DLD1 (cell line): ENCODE measurements at regions not wholly inside any gene's neighbourhood (a gene's known extent, or its start where the extent isn't known, plus 50 kb on each side); places are given as distances from the start of the nearest gene placed in this dataset.

ENCODE experiments used
- in situ Hi-C: cut with HindIII; loops from 2 replicates; pipeline ENCODE4 v1.10.0; 2017; ENCODE audit warnings: low sequenced_read_pairs

DNA sequence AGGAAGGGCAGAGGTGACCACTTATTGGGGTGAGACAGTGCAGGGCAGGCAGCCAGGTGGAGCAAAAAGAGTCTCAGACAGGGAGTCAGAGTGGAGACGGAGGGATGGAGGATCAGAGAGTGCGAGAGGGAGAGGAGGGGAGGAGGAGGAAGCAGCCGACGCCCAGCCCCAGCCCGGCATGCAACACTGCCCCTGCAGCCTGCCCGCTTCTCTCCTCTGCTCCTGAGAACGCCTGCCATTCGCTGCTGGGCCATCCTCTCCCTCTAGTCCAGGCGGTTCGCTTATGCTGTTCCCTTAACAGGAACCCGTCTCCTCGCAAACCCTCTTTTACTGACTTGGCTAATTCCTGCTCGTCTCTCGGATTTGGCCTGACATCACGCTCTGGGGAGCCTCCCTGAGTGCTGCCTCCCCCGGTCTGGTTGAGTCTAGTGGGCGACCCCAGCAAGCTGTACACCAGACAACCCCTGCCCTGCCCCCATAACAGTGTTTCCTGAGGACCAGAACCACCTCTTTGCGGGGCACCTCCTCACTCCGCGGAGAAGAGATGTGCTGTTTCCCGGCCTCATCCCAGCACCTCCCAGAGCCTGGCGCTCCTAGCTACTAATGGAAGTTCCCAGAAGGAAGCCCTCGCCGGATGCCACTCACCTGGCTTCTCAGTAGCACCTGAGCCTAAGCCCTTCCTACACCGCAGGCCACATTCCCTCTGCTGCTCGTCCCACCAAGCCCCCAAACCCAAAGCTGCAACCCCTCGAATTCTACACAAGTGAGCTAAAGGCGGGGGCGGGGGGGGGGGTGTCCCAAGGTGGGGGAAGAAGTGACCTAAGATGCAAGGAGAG is 61.2 kb upstream of the CCL1 start:
- in situ Hi-C loops = loop anchor here (25.0 kb wide), 1 partner anchor 713 kb away; the partner anchor contains the start of genes NLE1 and UNC45B

DNA sequence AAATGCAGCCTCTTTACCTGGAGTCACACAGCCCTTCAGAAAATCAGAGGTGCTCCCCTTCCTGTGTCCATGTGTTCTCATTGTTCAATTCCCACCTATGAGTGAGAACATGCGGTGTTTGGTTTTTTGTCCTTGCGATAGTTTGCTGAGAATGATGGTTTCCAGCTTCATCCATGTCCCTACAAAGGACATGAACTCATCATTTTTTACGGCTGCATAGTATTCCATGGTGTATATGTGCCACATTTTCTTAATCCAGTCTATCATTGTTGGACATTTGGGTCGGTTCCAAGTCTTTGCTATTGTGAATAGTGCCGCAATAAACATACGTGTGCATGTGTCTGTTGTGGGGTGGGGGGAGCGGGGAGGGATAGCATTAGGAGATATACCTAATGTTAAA is 60.3 kb upstream of the CCL1 start:
- in situ Hi-C loops = loop anchor here (25.0 kb wide), 1 partner anchor 714 kb away; the partner anchor contains the start of genes NLE1 and UNC45B

DNA sequence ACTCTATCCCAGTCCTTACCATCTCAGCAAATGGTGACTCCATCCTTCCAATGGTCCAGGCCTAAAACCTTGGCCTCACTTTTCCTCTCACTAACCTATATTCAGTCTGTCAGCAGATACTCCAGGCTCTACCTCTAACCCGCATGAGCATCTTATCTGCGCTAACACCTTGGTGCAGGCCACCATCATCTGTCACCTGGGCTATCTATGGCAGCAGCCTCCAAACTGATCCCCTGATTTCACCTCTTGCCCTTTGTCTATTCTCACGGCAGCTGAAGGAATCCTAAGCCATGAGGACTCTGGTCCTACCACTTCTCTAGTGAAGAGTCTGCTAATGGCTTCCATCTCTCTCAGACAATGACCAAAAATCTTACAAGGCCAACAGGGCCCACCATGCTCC is 57.9 kb upstream of the CCL1 start:
- in situ Hi-C loops = loop anchor here (25.0 kb wide), 1 partner anchor 716 kb away; the partner anchor contains the start of genes NLE1 and UNC45B

DNA sequence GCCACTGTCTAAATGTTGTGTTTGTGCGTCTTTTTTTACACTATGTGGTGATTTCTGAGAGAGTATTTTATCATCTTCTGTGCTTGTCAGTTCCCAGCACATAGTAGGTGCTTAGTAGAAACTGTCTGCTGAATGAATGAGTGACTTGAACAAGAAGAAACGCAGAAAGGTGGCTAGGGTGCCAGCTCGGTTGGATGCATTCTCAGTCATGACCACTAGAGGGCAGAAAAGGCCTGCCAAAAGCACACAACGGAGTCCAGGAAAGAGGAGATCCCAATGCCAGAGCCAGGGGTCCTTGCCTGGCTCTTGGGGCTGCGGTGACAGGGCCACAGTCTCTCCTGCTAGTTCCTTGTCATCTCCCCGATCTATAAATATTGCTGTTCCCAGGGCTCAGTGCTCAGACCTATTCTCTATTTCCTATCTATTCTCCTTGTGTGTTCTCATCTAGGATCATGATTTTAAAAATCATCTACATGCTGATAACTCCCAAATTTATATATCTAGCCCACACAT is 57.3 kb upstream of the CCL1 start:
- in situ Hi-C loops = loop anchor here (25.0 kb wide), 1 partner anchor 717 kb away; the partner anchor contains the start of genes NLE1 and UNC45B

DNA sequence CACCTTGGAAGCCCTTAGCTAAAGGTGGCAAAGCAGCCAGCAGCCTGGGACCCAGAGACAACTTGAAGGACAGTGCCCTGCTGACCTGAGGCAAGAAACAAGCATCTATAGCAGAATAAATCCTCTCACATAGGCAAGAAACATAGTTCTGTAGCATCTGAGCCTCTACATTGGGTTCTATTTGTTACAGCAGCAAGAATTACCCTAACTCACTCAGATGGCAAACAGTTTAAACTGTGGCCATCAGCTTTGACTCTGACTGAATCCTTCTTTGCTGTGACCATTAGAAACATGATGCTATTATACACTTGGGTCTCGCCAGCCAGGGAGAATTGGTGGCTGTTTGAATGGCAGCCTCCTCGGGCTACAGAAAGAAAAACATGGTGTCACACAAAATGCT is 53.1 kb upstream of the CCL1 start:
- in situ Hi-C loops = loop anchor here (25.0 kb wide), 1 partner anchor 721 kb away; the partner anchor contains the start of genes NLE1 and UNC45B

DNA sequence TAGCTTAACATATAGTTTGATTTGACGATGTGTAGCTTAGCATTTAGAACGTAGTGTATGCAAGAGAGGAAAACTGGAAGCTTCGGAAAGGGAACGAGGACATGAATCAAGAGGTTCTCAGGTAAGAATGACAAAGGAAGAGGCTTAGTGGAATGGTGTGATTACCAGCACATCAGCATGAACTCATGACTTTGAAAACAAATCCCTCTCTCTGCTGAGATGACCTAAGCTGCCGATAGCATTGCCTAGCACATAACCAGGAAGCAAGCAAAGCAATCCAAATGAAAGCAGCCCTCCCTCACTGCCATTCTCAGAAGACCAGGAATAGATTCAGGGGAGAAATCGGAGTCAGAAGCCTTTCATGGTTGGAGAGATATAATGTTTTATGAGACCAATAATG is 51.3 kb upstream of the CCL1 start:
- in situ Hi-C loops = loop anchor here (25.0 kb wide), 1 partner anchor 723 kb away; the partner anchor contains the start of genes NLE1 and UNC45B

DNA sequence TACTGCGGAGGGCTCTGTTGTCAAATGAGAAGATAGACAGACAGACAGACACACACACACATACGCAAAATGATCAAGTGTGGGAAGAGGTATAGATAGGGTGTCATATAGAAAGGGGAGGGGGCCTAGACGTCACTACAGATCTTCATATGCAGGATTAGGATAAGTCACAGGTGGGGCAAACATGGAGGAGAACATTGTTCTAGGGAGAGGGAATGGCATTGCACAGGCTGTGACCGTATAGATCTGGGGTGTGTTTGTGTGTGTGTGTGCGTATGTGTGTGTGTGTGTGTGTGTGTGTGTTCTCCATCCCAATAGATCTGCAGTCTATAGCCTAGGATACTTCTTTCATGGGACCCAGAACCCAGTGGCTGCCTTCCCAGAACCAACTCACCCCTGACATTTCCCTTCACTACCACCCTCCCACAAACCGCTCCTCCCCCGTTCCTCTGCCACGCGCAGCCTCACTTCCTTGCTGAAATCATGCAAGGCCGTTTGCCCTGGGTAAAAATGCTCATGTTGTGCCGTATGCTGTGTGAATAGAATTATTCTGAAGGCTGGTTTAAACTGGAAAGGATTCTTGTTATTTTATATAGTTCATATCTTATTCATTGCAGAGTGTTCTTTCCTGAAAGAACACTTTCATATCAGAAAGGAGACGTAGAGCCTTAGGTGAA is 50.5 kb upstream of the CCL1 start:
- in situ Hi-C loops = loop anchor here (25.0 kb wide), 1 partner anchor 724 kb away; the partner anchor contains the start of genes NLE1 and UNC45B

DNA sequence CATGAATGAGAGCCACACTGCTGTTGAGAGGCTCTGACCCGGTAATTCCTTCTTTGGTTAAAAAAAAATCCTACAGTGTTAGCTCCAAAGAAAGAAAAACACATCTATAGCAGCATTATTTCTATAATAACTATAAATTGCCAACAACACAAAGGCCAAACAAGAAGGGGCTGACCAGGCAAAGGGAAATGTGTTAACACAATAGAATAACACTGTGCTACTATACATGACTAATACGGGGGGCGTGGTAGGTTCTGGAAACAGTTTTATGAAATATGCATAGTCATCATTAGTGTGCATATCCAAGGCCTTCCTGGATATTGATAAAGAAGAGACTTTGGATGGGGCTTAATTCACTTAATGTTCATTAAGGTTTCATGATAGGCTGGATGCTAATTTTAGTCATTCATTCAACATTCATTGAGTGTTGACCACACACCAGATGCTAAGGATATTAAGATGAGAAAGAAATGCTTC is 50.0 kb upstream of the CCL1 start:
- in situ Hi-C loops = loop anchor here (25.0 kb wide), 1 partner anchor 724 kb away; the partner anchor contains the start of genes NLE1 and UNC45B
